Activated B cell treated with CpG ODN at 0.5 μM for 24 hours (primary cell): ENCODE measurements at regions not wholly inside any gene's neighbourhood (a gene's known extent, or its start where the extent isn't known, plus 50 kb on each side); places are given as distances from the start of the nearest gene placed in this dataset.

Experiments
- ATAC-seq: fragments of 200-7000 bp; cut with Tn5 transposase; one replicate; pipeline ENCODE4 v1.10.0; 2021; ENCODE audit warnings: low read depth, mild to moderate bottlenecking, moderate library complexity
- CTCF ChIA-PET: fragments of 350-600 bp; sonication (Branson Sonifier 250); formaldehyde crosslinking; loops from one replicate; lab custom pipeline; 2021; ENCODE audit warnings: antibody characterized with exemption; lab: Charles Lee
- POLR2A ChIA-PET: fragments of 350-600 bp; sonication (Branson Sonifier 250); formaldehyde crosslinking; loops from one replicate; lab custom pipeline; 2021; ENCODE audit warnings: antibody characterized with exemption; lab: Charles Lee
- DNase-seq: peaks from one replicate; pipeline ENCODE4 v3.0.0; 2022
- H3K27ac Mint-ChIP-seq: one replicate; pipeline ENCODE4 v1.8.0; 2020; ENCODE audit warnings: mixed read lengths
- H3K27me3 Mint-ChIP-seq: one replicate; pipeline ENCODE4 v1.8.0; 2021; ENCODE audit warnings: mixed read lengths
- H3K36me3 Mint-ChIP-seq: one replicate; pipeline ENCODE4 v1.8.0; 2021; ENCODE audit warnings: low read depth, mixed read lengths
- H3K4me1 Mint-ChIP-seq: one replicate; pipeline ENCODE4 v1.8.0; 2021; ENCODE audit warnings: mixed read lengths
- H3K4me3 Mint-ChIP-seq: one replicate; pipeline ENCODE4 v1.8.0; 2020; ENCODE audit warnings: mild to moderate bottlenecking, mixed read lengths
- H3K9me3 Mint-ChIP-seq: one replicate; pipeline ENCODE4 v1.8.0; 2020; ENCODE audit warnings: mixed read lengths
- CTCF ChIP-seq: fragments of 200-600 bp; IDR thresholded peaks from one replicate; pipeline ENCODE4 v1.8.0; 2022; ENCODE audit warnings: antibody characterized with exemption, mild to moderate bottlenecking
- intact Hi-C: fragments of 100-400 bp; cut with micrococcal nuclease; formaldehyde crosslinking; loops from one replicate; pipeline ENCODE4 v1.15.1; 2024

- Mint-ChIP-seq H3K36me3 (no peaks in the 10 kb centered on the region), H3K27ac (no peak overlapping the region), H3K4me1 (no peaks in the 10 kb centered on the region), H3K27me3 (peaks cover 4% of the 10 kb centered on the region), H3K4me3 (no peak overlapping the region), H3K9me3 (peaks cover 2% of the 10 kb centered on the region)
- intact Hi-C loops = no loop called here
- CTCF ChIA-PET = no interaction called here
- TF ChIP-seq CTCF = no peak
- no peak for ATAC-seq
- POLR2A ChIA-PET = no interaction called here
- no peak for DNase-seq
Measured at GRCh38 chr14:34110531-34110930, 159.7 kb upstream of the EGLN3 start.

GRCh38 chr14:34107441-34107840, 156.6 kb upstream of the EGLN3 start:
- no peak overlapping the region for H3K4me3 Mint-ChIP-seq
- no peaks in the 10 kb centered on the region for H3K27me3 Mint-ChIP-seq
- H3K27ac Mint-ChIP-seq = no peak overlapping the region
- intact Hi-C loops = no loop called here
- DNase-seq = no peak
- TF ChIP-seq CTCF = no peak
- H3K9me3 Mint-ChIP-seq = no peaks in the 10 kb centered on the region
- no peaks in the 10 kb centered on the region for H3K36me3 Mint-ChIP-seq
- CTCF ChIA-PET = no interaction called here
- H3K4me1 Mint-ChIP-seq = no peaks in the 10 kb centered on the region
- POLR2A ChIA-PET = no interaction called here
- no peak for ATAC-seq

GRCh38 chr14:34106310-34106709, 155.4 kb upstream of the EGLN3 start:
- no peak for ATAC-seq
- ChIA-PET POLR2A (no interaction called here), CTCF (no interaction called here)
- Mint-ChIP-seq H3K4me1 (no peaks in the 10 kb centered on the region), H3K27ac (no peak overlapping the region), H3K27me3 (no peaks in the 10 kb centered on the region), H3K36me3 (no peaks in the 10 kb centered on the region), H3K4me3 (no peak overlapping the region), H3K9me3 (no peaks in the 10 kb centered on the region)
- TF ChIP-seq CTCF = no peak
- intact Hi-C loops = no loop called here
- no peak for DNase-seq

GRCh38 chr14:34104489-34105397, 153.9 kb upstream of the EGLN3 start:
- CTCF ChIA-PET = no interaction called here
- DNase-seq (no peak), ATAC-seq (no peak)
- Mint-ChIP-seq H3K36me3 (no peaks in the 10 kb centered on the region), H3K4me1 (no peaks in the 10 kb centered on the region), H3K27me3 (no peaks in the 10 kb centered on the region), H3K27ac (no peak overlapping the region), H3K9me3 (no peaks in the 10 kb centered on the region), H3K4me3 (no peak overlapping the region)
- POLR2A ChIA-PET = interaction anchor here (0.7 kb wide), 1 partner anchor 54 kb away, joined by 3 read pairs; no protein-coding TSS in a partner anchor
- no peak for TF ChIP-seq CTCF
- intact Hi-C loops = no loop called here

GRCh38 chr14:34103176-34103575, 152.3 kb upstream of the EGLN3 start:
- intact Hi-C loops = no loop called here
- H3K9me3 Mint-ChIP-seq = no peaks in the 10 kb centered on the region
- no peak for TF ChIP-seq CTCF
- CTCF ChIA-PET = no interaction called here
- no peak for DNase-seq
- H3K4me3 Mint-ChIP-seq = no peak overlapping the region
- no peaks in the 10 kb centered on the region for H3K4me1 Mint-ChIP-seq
- H3K27me3 Mint-ChIP-seq = no peaks in the 10 kb centered on the region
- H3K27ac Mint-ChIP-seq = no peak overlapping the region
- POLR2A ChIA-PET = no interaction called here
- no peak for ATAC-seq
- no peaks in the 10 kb centered on the region for H3K36me3 Mint-ChIP-seq
